NCI-H774 (cell line): ENCODE measurements at regions not wholly inside any gene's neighbourhood (a gene's known extent, or its start where the extent isn't known, plus 50 kb on each side); places are given as distances from the start of the nearest gene placed in this dataset.

Source experiments
- DNase-seq: peaks from one replicate; lab custom pipeline; 2025; lab: John Stamatoyannopoulos, UW

DNA sequence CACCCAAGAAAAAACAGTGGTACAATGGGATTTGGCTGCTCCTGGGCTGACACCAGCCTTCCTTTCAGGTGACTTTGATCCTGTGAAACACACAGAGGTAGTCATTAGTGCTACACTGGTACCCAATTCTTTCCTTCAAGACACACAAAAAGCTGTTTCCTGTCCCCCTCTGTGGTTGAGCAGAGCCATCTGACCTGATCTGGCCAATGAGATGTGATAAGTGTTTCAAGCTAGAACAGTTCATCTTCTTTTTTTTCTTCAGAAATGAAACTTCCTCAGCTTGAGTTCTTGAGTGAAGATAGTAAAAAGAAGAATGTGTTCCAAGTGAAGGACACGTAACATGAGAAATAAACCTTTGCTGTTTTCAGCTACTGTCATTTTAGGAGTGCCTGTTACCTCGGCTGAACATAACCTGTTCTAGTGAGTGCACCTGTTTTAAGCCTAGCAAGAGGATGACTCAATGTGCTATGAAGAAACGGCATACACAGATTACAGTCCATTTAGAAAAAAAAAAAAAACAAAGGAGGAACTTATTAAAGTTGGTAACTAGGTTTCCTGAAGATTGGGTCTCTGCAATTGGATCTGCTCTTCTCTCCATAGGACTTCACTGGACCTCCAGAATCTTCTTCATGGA lies 287.8 kb downstream of the GAS1 start:
- DNase-seq: no peak

GRCh38 chr9:86655147-86655546 lies 292.2 kb downstream of the GAS1 start:
- DNase-seq: no peak

- no peak for DNase-seq
These were observed 293.8 kb downstream of the GAS1 start for GRCh38 chr9:86653466-86653865.

GRCh38 chr9:86652736-86653135 lies 294.6 kb downstream of the GAS1 start:
- no peak for DNase-seq

- no peak for DNase-seq
These were observed 295.7 kb upstream of the TUT7 start for GRCh38 chr9:86649913-86650312.

DNA sequence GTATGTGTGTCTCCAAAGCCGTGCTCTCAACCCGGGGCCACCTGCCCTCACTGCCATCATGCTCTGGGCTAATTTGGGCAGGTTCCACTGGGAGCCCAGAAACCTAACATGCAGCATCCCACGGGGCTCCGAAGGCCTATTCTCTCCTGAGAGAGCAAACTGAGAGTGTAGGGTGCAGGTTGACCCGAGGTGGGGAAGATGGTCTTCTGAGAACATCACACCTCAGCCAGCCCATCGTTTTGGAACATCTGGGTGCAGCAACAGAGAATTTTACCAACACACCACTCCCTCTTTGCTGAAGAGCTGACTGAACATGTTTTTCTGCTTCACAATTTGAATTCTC lies 294.6 kb upstream of the TUT7 start:
- no peak for DNase-seq

GRCh38 chr9:86648156-86648827 lies 294.1 kb upstream of the TUT7 start:
- no peak for DNase-seq

GRCh38 chr9:86645303-86645702 lies 291.1 kb upstream of the TUT7 start:
- no peak for DNase-seq

DNA sequence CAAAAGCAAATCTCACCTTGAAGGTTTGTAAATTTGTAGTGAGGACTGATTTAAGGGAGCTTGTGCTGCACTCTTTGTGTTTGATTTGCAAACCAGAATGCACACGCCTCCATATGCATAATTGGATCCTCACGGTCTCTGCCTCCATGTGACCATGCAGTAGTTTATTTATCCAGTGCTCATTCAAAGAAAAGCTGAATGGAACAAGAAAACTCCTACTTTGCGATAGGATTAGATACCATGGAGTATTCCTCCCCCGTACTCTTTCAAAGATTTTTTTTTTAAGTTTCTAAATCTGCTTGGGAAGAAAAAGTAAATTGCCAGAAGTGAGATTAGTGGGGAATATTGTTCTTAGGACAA lies 290.4 kb upstream of the TUT7 start:
- DNase-seq: no peak

DNA sequence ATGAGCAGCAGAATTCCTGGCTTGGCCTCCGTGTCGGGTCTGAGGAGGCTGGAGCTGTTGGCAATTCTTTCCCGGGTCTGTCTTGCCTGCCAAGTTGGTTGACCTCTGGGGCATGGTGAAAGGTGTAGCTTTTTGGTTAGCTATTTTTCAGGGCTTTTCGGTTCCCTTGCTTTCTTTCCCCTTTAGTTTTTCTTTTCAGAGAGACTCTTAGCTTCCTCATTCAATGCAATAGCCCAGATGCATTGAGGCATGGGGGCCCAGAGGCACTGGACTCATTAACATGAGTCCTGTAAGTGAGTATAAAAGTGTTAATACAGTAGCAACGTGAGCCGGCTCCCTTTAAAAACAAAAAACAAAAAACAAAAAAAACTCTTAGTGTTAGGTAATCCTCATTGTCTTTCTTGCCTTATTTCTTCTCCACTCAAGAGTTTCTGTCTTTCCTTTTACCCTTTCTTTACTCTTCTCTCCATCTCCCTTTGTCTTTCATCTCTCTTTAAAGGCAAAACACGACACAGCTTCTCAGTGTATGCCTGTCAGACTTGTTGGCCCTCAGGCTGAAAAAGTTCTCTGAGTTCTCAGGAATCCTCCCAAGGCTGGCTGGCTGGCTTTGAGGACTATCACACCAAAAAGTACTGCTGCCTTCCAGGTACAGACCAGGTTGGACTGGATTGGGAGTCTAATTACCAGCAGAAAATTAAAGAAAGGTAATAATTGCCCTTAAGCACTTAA lies 289.9 kb upstream of the TUT7 start:
- no peak for DNase-seq

- DNase-seq: no peak
These were observed 288.5 kb upstream of the TUT7 start for GRCh38 chr9:86642721-86643120.

GRCh38 chr9:86641970-86642369 lies 287.8 kb upstream of the TUT7 start:
- no peak for DNase-seq

GRCh38 chr9:86639899-86640379 lies 285.7 kb upstream of the TUT7 start:
- DNase-seq: no peak

DNA sequence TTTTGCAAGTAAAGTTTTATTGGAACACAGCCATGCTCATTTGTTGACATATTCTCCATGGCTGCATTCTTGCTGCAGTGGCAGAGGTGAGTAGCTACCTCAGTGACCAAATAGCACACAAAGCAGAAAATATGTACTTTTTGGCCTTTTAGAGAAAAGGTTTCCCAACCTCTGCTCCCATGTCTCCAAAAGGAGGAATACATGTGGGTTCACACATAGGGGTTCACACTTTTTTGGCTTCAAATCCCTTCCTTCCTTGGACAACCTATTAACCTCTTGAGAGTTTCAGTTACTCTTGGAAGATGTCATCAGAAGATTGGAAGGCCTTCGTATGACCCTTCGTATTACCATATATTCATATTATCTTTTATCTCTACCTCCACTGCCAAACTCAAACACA lies 285.1 kb upstream of the TUT7 start:
- no peak for DNase-seq

DNA sequence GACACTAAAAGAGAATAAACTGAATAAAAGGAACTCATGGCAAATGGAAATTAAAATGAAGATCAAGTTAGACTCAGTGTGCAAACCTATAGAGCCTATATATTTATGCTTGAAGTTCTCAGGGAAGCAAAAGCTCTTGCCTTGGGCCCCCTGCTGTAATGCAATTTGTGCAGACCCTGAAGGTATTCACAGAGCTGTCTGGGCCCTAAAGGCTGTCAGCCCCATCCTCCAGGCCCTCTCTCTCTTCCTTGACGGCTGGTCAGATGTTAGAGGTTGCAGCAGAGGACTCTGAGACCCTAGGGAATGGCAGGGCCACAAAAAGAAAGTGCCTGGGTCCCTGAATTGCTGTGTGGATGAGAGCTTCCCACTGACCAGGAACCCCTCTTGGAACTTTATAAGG lies 283.9 kb upstream of the TUT7 start:
- DNase-seq: no peak

DNA sequence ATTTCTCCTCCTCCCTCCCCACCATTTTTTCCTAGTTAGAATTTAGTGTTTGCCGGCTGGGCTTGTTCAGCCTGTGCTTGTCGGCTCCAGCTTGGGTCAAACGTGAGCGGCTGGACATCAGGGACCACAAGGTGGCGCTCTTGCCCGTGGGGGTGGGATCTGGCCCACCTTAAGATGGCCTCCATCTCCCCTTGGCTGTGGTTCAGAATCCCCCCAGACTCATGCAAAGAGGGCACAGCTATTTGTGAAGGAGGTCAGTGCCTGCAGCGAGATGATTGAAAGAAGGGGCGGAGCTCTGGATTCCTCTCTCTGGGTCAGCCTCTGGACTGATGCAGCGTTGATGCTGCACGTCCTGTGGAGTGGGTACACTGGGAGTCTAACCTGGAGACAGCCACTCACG lies 283.3 kb upstream of the TUT7 start:
- DNase-seq: no peak

DNA sequence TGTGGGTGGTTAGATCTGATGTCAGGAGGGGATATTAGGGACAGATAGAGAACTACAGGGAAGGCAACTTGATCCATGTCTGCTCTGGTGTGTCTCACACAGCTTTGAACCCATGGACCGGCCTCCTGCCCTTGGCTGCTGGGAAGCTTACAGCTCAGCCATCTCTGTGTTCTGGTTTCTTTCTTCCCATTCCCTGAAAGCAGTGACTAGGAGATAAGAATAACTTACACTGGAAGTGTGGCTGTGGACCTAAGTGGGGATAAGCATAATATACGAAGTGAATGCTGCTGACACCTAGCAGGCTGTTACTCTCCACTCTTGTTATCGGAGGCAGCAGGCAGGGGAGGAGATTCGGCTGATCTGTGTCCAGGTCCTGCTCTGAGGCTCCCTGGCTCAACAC lies 282.3 kb upstream of the TUT7 start:
- DNase-seq: no peak

- no peak for DNase-seq
These were observed 281.8 kb upstream of the TUT7 start for GRCh38 chr9:86636038-86636437.

- DNase-seq: no peak
These were observed 280.3 kb upstream of the TUT7 start for GRCh38 chr9:86634501-86634900.

GRCh38 chr9:86633945-86634344 lies 279.7 kb upstream of the TUT7 start:
- DNase-seq: no peak

DNA sequence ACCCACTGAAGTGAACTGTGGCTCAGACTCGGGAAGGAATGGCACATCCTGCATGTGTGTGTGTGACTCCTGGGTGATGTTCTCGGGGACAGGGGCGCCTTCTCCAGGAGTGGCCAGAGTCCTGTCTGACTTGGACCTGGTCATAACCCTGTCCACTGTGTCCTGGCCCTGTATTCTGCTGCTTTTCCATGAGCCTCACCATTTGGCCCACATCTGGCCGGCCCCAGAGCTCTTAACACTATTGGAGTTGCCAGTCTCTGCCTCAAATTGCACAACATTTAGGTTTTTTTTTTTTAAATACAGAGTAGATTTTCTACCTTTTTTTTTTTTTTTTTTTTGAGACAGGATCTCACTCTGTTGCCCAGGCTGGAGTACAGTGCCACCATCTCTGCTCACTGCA lies 278.3 kb upstream of the TUT7 start:
- no peak for DNase-seq

DNA sequence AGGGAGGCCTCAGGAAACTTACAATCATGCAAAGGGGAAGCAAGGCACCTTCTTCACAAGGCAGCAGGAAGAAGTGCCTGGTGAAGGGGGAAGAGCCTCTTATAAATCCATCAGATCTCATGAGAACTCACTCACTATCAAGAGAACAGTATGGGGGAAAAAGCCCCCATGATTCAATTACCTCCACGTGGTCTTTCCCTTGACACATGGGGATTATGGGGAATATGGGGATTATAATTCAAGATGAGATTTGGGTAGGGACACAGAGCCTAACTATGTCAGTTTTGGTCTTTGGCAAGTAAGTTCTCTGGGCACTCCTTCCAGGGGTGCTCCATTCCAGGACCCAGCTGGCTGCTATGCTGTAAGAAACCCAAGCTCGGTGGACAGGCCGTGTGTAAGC lies 275.3 kb upstream of the TUT7 start:
- no peak for DNase-seq

DNA sequence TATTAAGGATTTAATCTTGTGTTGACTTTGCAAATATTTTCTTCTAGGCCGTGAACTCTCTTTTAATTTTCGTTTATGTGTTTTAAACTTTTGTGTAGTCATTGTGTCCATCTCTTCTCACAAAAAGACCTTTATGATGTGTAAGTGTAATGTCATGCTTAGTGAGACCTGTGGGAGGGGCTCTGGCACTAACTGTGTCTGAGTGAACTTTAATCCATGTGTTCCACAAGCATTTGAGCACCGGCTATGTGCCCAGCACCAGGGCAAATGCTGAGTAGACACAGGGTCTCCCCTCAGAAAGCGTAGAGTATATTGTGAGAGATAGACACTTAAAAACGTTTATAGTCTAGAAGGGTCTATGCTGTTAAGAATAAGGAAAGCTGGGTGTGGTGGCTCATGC lies 272.6 kb upstream of the TUT7 start:
- DNase-seq: no peak

- no peak for DNase-seq
These were observed 270.4 kb upstream of the TUT7 start for GRCh38 chr9:86624630-86625029.
